NCI-H526 treated with DMSO at 0.1 percent for 48 hours (cell line): ENCODE measurements at regions not wholly inside any gene's neighbourhood (a gene's known extent, or its start where the extent isn't known, plus 50 kb on each side); places are given as distances from the start of the nearest gene placed in this dataset.

Experiments
- DNase-seq: peaks from one replicate; lab custom pipeline; 2025; lab: John Stamatoyannopoulos, UW

GRCh38 chr6:9401960-9402359 lies 966.6 kb upstream of the SLC35B3 start:
- DNase-seq, result no peak

- DNase-seq, result no peak
Measured at GRCh38 chr6:9399916-9400315, 964.6 kb upstream of the SLC35B3 start.

- DNase-seq, result no peak
Measured at GRCh38 chr6:9398767-9399373, 963.5 kb upstream of the SLC35B3 start.

GRCh38 chr6:9398071-9398766 lies 962.9 kb upstream of the SLC35B3 start:
- no peak for DNase-seq

- no peak for DNase-seq
Measured at GRCh38 chr6:9388596-9388995, 953.3 kb upstream of the SLC35B3 start.

- no peak for DNase-seq
Measured at GRCh38 chr6:9380568-9380967, 945.2 kb upstream of the SLC35B3 start.

GRCh38 chr6:9373308-9373707 lies 938.0 kb upstream of the SLC35B3 start:
- DNase-seq, result no peak

GRCh38 chr6:9370480-9370879 lies 935.1 kb upstream of the SLC35B3 start:
- DNase-seq, result no peak

GRCh38 chr6:9365378-9365777 lies 930.0 kb upstream of the SLC35B3 start:
- no peak for DNase-seq

GRCh38 chr6:9361749-9362148 lies 926.4 kb upstream of the SLC35B3 start:
- no peak for DNase-seq

GRCh38 chr6:9360881-9361280 lies 925.5 kb upstream of the SLC35B3 start:
- no peak for DNase-seq

- DNase-seq, result no peak
Measured at GRCh38 chr6:9347608-9348007, 912.3 kb upstream of the SLC35B3 start.

- DNase-seq, result no peak
Measured at GRCh38 chr6:9346923-9347322, 911.6 kb upstream of the SLC35B3 start.

GRCh38 chr6:9335431-9335830 lies 900.1 kb upstream of the SLC35B3 start:
- no peak for DNase-seq

GRCh38 chr6:9334979-9335378 lies 899.6 kb upstream of the SLC35B3 start:
- no peak for DNase-seq

- no peak for DNase-seq
Measured at GRCh38 chr6:9332241-9332780, 897.0 kb upstream of the SLC35B3 start.

- DNase-seq, result no peak
Measured at GRCh38 chr6:9316831-9317230, 881.5 kb upstream of the SLC35B3 start.

- no peak for DNase-seq
Measured at GRCh38 chr6:9315966-9316650, 880.8 kb upstream of the SLC35B3 start.

GRCh38 chr6:9308284-9308683 lies 872.9 kb upstream of the SLC35B3 start:
- DNase-seq, result no peak

- DNase-seq, result no peak
Measured at GRCh38 chr6:9307786-9308185, 872.4 kb upstream of the SLC35B3 start.

GRCh38 chr6:9307187-9307586 lies 871.8 kb upstream of the SLC35B3 start:
- no peak for DNase-seq

- no peak for DNase-seq
Measured at GRCh38 chr6:9295644-9296043, 860.3 kb upstream of the SLC35B3 start.

- no peak for DNase-seq
Measured at GRCh38 chr6:9292975-9293374, 857.6 kb upstream of the SLC35B3 start.
